NCI-H146 treated with DMSO at 0.1 percent for 48 hours (cell line): ENCODE measurements at regions not wholly inside any gene's neighbourhood (a gene's known extent, or its start where the extent isn't known, plus 50 kb on each side); places are given as distances from the start of the nearest gene placed in this dataset.
A peak's percentile ranks its signal among the peaks of the same experiment; 100 is the strongest.

Source experiments
- DNase-seq: peaks from one replicate; lab custom pipeline; 2025; ENCODE audit not compliant: unreplicated experiment; lab: John Stamatoyannopoulos, UW

DNA sequence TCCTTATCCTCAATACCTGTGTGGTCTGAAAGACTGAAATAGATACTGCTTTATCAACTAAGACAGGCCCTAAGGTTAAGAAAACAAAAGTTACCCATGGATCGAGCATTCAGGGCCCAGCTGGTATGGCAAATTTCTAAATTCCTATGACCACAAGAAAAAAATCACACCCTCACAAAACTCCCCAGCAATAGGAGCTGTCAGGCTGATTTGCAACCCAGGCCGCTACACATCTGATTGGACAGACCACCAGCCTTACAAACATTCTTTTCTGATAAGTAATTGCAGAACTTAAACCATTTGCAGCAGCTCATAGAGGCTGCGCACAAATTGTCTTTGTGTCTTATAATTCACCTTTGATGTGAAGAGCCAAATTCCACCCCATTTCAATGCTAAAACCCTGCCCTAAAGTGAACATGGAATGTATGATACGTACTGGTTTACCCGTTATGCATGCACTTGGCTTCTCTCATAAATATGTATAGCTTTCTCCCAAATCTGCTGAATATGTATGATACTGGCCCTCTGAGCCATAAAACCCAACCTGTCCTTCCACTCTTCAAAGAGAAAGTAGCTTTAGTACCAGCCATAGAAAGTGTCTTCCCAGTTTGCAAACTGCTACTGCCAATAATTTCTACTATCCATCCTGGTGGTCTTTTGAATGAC lies 842.5 kb downstream of the GRID1 start:
- DNase-seq, result no peak

DNA sequence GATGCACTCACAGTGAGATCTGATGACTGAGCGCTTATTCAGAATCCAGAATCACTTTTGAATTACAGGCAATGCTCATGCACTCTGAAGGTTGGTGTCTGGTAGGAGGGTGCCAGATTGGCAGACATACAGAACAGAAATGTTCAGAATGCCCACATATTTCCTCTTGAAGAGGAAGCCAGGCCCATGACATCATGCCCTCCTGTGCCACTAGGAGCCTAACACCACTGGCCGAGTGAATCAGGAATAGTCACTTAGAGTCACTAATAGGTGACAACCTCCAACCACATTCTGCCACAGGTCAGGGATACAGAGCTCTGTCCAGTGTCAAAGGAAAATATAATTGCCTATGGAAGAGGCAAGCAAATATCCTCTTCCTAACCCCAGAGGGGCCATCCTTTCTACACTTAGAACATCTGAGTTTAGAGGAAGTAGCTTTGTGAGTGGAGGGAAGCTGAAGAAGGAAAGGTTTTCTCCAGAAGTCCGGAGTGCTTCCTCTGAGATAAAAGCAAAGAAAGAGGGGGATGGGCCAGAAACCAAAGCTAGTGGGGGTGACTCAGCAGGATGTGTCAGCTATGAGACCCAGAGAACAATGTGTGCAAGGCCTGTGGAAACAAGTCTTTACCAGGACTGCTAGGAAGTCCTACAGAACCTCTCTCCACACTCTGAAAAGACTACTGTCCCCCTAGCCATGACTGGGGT lies 838.8 kb downstream of the GRID1 start:
- DNase-seq, result no peak

DNA sequence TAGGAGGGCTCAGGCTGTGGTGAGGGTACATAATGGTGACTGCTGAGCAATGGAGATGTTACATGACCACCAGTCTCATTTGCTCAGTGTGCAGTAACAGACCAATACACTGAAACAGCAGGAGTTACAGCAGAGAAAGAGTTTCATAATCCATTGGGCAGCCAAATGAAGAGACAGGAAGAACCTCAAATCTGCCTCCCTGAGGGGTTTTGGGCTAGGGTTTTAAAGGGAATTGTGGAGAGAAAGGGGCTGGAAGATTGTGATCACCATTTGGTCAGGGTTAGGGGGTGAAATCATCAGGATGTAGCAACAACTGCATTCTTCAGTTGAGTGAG lies 838.3 kb downstream of the GRID1 start:
- no peak for DNase-seq

DNA sequence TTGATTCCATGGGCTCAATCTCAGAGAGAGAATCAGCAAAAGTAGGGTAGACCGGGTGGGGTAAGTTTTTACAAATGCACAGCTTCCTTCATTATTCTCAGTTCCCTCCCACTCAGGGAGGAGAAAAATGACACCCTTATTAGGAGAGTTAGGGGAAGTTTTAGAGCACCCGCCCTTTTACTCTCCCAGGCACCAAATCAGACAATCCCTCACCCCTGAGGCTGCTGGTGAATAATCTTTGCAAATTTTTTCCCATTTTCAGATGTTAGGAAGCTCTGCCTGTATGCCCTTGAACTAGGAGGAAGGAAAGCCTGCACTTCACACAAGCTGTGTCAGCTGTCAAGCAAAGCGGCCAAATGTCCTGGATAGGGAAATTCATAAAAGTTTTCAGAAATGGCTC lies 834.9 kb downstream of the GRID1 start:
- DNase-seq, result no peak

DNA sequence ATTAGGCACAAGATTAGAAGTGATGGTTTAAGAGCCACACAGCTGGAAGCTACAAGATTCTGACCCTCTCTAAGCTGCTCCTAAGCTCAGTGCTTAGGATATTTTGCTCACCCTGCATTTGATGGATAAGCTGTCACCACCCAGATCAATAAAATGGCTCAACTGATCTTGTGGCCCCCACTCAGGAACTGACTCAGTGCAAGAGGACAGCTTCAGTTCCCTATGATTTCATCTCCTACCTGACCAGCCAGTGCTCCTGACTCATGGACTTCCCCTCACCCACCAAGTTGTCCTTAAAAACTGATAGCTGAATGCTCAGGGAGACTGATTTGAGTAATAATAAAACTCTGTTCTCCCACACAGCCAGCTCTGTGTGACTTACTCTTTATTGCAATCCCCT lies 833.8 kb downstream of the GRID1 start:
- DNase-seq, result no peak

DNA sequence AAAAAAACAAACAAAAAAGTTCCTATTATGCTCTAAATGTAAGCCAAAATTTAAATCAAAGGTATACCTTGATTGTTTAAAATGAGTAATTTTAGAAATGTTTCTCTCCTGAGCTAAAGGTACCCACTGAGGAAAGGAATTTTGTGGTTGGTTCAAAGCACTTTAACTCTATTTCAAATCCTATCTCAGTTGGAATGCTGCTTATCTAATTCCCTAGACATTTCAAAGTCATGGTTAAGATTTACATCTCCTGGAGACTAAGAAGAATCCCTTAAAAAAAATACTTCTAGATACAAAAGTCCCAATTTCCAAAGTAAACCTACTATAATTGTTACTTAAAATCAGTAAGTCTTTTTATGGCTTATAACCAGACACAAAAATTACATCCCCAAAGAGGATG lies 830.7 kb downstream of the GRID1 start:
- no peak for DNase-seq

DNA sequence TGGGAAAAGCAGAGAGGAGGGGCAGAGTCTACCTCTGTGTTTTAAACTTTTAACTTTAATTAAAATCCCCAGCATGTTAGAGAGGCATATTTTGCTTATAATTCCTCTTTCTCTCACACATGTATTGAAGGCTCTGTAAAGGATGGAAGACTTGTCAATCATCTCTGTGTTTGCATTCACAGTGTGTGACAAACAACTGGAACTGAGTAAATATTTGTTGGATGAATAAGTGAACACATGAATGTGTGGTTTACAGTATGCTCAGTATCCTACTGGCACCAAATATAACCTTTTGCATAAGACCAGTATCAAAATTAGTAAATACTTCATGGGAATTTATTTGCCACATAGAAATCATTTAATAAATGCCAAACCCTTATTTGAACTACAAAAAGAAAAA lies 829.0 kb downstream of the GRID1 start:
- DNase-seq, result no peak

DNA sequence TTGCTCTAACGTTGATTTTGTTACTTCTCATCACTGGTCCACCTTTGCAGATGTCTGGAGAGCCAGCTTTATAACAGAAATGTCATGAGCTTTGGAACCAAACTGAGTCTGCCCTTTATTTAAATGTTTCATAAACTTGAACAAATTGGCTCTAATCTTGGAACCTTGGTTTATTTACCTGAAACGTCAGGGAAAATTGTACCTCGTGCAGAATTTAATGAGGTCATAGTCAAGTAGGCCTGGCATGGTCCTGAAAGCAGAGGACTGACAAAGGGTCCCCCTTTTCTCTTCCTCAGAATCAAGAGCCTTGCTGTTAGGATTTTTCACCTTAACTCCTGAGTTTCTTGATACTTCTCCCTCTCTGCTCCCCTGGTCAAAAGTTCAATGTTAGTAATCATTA lies 828.0 kb downstream of the GRID1 start:
- no peak for DNase-seq

DNA sequence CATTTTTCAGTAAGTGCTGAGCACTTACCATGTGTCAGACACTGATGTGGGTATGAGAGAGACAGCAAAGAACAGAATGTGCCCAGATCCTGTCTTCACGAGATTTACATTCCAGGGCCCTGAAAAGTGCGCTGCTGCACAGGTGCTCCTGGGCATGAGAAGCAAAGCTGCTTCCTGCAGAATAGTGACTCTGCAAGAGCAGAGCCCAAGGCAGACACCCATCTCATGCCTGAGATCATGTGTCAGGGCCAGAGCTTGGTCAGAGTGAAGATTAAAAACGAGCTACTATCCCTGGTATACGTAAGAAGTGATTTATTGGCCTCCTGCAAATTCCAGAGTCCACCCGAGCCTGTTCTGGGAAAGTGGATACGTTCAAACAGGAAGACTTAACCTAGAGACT lies 824.4 kb downstream of the GRID1 start:
- DNase-seq, result no peak

DNA sequence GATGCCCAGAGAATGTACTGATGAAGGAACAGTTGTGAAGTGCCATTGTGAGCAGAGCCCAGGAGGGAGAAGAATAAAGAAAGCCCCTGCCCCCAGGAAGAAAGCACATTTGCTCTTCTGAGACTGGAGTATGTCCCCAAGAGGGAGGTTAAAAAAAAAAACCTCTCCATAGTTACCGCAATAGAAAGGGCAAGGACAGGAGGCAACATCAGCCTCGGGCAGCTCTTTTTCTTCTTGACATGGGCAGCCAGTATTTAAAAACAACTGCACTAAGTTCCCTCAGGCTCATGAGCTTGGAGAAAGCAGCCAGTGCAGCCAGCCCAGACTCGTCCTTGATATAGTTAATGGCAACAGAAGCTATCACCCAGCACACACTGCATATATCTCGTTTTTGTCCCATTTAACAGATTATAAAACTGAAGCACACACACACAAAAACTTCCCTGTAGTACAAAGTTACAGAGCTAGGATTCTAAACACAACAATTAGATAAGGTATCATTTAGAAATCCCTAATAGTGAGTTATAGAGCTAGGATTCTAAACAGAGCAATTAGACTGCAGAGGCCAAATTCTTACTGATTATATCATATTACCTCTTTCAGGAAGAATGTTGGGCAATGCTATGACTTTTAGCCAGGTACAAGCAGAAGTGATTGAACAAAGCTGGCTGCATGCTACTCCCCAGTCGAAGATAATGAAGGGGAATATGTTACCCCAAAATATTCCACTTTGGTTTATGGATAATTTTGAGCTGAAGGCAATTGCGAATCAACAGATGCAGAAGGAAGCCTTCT lies 823.5 kb downstream of the GRID1 start:
- no peak for DNase-seq

DNA sequence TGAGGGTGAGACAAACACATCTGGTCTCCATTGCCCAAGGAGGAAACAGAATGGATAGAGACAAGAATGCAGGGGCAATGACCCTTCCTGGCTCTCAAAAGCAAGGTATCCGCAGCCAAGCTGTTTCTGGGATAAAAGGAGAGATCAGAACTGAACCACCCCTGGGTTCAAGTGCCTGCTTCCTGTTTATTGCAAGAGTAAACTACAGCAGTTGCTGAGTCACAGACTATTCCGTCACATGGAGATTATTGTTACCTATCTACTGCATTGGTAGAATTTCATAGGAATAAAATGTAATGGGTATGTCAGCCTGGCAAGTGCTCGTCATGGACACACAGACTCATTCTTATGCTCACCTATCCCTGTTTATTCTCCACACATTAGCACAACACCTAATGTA lies 821.6 kb downstream of the GRID1 start:
- DNase-seq, result no peak

DNA sequence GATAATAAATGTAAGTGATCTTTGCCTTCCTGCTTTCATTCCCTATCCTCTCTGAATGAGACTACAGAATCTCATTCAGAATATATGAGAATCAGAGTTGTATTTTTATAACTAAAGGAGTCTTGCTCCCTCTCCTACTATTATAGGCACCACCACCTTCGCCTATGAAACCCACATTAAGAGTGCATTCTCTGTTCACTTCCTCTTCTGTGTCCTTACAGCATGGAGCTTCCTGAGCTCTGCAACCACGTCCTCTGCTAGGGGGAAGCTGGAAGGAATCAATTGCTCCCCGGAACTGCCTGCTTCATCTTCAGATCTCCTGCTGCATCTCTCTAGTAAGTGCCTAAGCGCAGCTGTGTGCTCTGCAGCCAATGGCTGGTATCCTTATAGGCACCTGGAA lies 820.7 kb downstream of the GRID1 start:
- DNase-seq, result no peak

DNA sequence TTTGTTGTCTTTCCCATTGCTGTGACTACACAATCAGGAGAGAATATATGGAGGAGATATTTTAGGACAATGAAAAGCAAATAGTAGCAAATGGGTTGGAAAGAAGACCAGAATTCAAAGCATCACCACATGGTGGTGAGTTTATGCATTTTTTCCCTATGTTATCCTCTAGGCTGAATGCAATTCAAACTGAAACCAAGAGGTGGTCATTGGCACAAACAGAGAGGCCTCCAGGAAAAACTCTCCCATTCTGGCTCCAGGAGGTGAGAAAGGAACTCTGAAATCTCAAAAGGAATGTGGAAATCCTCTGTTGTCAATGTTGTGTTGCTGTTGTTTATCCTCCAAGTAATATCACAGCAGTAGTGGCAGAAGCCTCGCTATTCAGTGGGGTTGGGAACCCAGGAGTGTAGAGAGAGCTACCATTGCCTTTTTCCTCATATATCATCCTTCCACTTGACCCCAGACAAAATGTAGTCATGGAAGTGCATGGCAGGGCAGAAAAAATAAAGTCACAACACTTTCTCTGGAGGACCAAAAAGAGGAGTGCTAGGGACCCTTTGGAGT lies 819.1 kb downstream of the GRID1 start:
- DNase-seq, result no peak

DNA sequence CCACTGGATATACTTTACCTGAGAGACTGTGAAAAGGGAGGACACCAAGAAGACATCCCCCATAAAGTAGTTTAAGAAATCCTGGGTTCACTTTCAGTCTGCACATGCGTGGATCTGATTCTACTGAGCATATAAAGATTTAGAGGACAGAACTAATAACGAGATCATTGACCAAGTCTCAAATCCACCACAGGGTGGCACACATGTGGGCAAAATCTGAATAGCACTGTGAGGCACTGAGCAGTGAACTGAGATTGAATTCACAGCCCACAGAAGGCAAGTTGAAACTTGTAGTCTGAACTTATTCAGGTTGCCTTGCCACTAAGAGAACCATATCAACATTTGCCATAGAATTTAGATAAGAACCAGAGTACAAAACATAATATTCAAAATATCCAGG lies 818.6 kb downstream of the GRID1 start:
- DNase-seq, result peak; percentile 55
